CD4-positive, alpha-beta T cell treated with Interleukin-15 for 1 hour (primary cell): ENCODE measurements at regions not wholly inside any gene's neighbourhood (a gene's known extent, or its start where the extent isn't known, plus 50 kb on each side); places are given as distances from the start of the nearest gene placed in this dataset.
"Not testable (repeated sequence)": the region's sequence is repeated elsewhere in the genome, so short reads cannot be mapped to it uniquely, and the experiment has no call there.

Experiments used
- DNase-seq: peaks from one replicate; pipeline ENCODE4 v3.0.0-alpha.2; 2020

GRCh38 chr19:28301961-28302360, 911.0 kb downstream of the UQCRFS1 start:
- DNase-seq: no peak

GRCh38 chr19:28301463-28301862, 911.5 kb downstream of the UQCRFS1 start:
- DNase-seq: no peak

GRCh38 chr19:28299649-28300048, 913.3 kb downstream of the UQCRFS1 start:
- no peak for DNase-seq

- no peak for DNase-seq
Measured at GRCh38 chr19:28297586-28298157, 915.3 kb downstream of the UQCRFS1 start.

GRCh38 chr19:28297036-28297435, 915.9 kb downstream of the UQCRFS1 start:
- no peak for DNase-seq

GRCh38 chr19:28296506-28296905, 916.4 kb downstream of the UQCRFS1 start:
- DNase-seq: no peak

- not testable (repeated sequence) for DNase-seq
Measured at GRCh38 chr19:28294975-28295374, 918.0 kb downstream of the UQCRFS1 start.

GRCh38 chr19:28294395-28294794, 918.6 kb downstream of the UQCRFS1 start:
- no peak for DNase-seq

- DNase-seq: no peak
Measured at GRCh38 chr19:28293685-28294084, 919.3 kb downstream of the UQCRFS1 start.

GRCh38 chr19:28292822-28293500, 920.0 kb downstream of the UQCRFS1 start:
- DNase-seq: no peak

- DNase-seq: no peak
Measured at GRCh38 chr19:28291874-28292273, 921.1 kb downstream of the UQCRFS1 start.

GRCh38 chr19:28290963-28291657, 921.8 kb downstream of the UQCRFS1 start:
- no peak for DNase-seq

GRCh38 chr19:28289295-28290063, 923.5 kb downstream of the UQCRFS1 start:
- no peak for DNase-seq

GRCh38 chr19:28288572-28289264, 924.2 kb downstream of the UQCRFS1 start:
- DNase-seq: no peak

- no peak for DNase-seq
Measured at GRCh38 chr19:28285917-28286316, 927.0 kb downstream of the UQCRFS1 start.

GRCh38 chr19:28285078-28285477, 927.9 kb downstream of the UQCRFS1 start:
- DNase-seq: no peak

- DNase-seq: no peak
Measured at GRCh38 chr19:28284389-28284788, 928.6 kb downstream of the UQCRFS1 start.

- DNase-seq: no peak
Measured at GRCh38 chr19:28283592-28283991, 929.4 kb downstream of the UQCRFS1 start.

- DNase-seq: no peak
Measured at GRCh38 chr19:28281676-28282075, 931.3 kb downstream of the UQCRFS1 start.

GRCh38 chr19:28264556-28264955, 948.4 kb downstream of the UQCRFS1 start:
- no peak for DNase-seq

GRCh38 chr19:28258829-28259228, 954.1 kb downstream of the UQCRFS1 start:
- no peak for DNase-seq

GRCh38 chr19:28257396-28257795, 955.6 kb downstream of the UQCRFS1 start:
- DNase-seq: no peak

- DNase-seq: no peak
Measured at GRCh38 chr19:28247243-28247642, 965.7 kb downstream of the UQCRFS1 start.
